ENCODE measurements at regions not wholly inside any gene's neighbourhood (a gene's known extent, or its start where the extent isn't known, plus 50 kb on each side); places are given as distances from the start of the nearest gene placed in this dataset.

- H3K4me1 Mint-ChIP-seq (ENCODE audit: low read depth, unreplicated experiment): no peaks in the 10 kb centered on the region
- no peaks in the 10 kb centered on the region for H3K9me3 Mint-ChIP-seq (ENCODE audit: low read depth, unreplicated experiment)
- no peaks in the 10 kb centered on the region for H3K27me3 Mint-ChIP-seq (ENCODE audit: unreplicated experiment)
- intact Hi-C loops (cut with micrococcal nuclease; ENCODE audit: unreplicated experiment): no loop called here
- CTCF ChIA-PET: no interaction called here
- no peak overlapping the region for H3K4me3 Mint-ChIP-seq (ENCODE audit: low read depth, unreplicated experiment)
- BruUV-seq (replicated peaks): no TSS peak
- TF ChIP-seq CTCF (IDR thresholded peaks at IDR 0.05; ENCODE audit: unreplicated experiment): no peak
- H3K36me3 Mint-ChIP-seq (ENCODE audit: insufficient read depth, unreplicated experiment): no peaks in the 10 kb centered on the region
- DNase-seq: no peak
- no peak overlapping the region for H3K27ac Mint-ChIP-seq (ENCODE audit: unreplicated experiment)
These were observed 334.9 kb downstream of the PARP8 start for GRCh38 chr5:51001227-51001923.

- Mint-ChIP-seq H3K9me3 (ENCODE audit: low read depth, unreplicated experiment) (no peaks in the 10 kb centered on the region), H3K36me3 (ENCODE audit: insufficient read depth, unreplicated experiment) (no peaks in the 10 kb centered on the region), H3K27ac (ENCODE audit: unreplicated experiment) (no peak overlapping the region), H3K27me3 (ENCODE audit: unreplicated experiment) (no peaks in the 10 kb centered on the region), H3K4me1 (ENCODE audit: low read depth, unreplicated experiment) (no peaks in the 10 kb centered on the region), H3K4me3 (ENCODE audit: low read depth, unreplicated experiment) (no peak overlapping the region)
- no TSS peak for BruUV-seq (replicated peaks)
- DNase-seq: no peak
- CTCF ChIA-PET: no interaction called here
- intact Hi-C loops (cut with micrococcal nuclease; ENCODE audit: unreplicated experiment): no loop called here
- TF ChIP-seq CTCF (IDR thresholded peaks at IDR 0.05; ENCODE audit: unreplicated experiment): no peak
These were observed 335.9 kb downstream of the PARP8 start for GRCh38 chr5:51002368-51002767.

DNA sequence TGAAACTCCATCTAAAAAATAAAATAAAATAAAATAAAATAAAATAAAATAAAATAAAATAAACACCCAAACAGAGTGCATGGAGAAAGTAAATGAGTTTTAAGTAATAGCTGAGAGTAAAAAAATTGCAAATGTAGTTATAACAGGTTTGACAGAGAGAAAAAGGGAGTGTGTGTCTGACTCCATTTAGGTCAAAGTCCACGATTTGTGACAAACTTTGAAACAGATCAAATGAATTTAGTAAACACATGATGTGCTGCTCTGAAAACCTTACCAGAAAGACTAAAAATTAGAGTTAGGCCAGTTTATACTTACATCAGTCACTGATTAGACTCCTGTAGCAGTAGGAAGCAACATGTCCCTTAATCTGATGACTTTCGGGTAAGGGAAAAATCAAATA, 346.6 kb downstream of the PARP8 start:
- H3K4me3 Mint-ChIP-seq (ENCODE audit: low read depth, unreplicated experiment): no peak overlapping the region
- BruUV-seq (replicated peaks): no TSS peak
- peaks cover 3% of the 10 kb centered on the region for H3K9me3 Mint-ChIP-seq (ENCODE audit: low read depth, unreplicated experiment)
- H3K27me3 Mint-ChIP-seq (ENCODE audit: unreplicated experiment): no peaks in the 10 kb centered on the region
- no peaks in the 10 kb centered on the region for H3K36me3 Mint-ChIP-seq (ENCODE audit: insufficient read depth, unreplicated experiment)
- no peak for DNase-seq
- H3K27ac Mint-ChIP-seq (ENCODE audit: unreplicated experiment): no peak overlapping the region
- TF ChIP-seq CTCF (IDR thresholded peaks at IDR 0.05; ENCODE audit: unreplicated experiment): no peak
- no peaks in the 10 kb centered on the region for H3K4me1 Mint-ChIP-seq (ENCODE audit: low read depth, unreplicated experiment)
- intact Hi-C loops (cut with micrococcal nuclease; ENCODE audit: unreplicated experiment): no loop called here
- CTCF ChIA-PET: no interaction called here

DNA sequence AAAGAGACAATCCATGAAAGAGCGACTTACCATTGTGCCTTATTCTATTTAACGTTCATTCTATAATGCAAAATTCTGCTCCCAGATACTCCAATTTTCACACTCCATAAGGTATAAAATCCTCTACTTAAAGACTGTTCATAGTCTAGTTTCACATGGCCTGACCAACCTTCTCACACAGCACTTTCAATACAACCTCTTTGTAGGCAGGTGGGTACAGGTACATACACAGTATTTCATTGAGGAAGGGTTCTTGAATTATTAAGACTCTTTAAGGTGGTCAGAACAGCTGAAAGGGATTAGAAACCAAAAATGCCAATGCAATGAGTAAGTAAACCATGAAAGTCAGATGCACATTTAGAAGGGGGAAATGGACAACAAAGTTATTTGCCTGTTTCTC, 352.0 kb downstream of the PARP8 start:
- no peak overlapping the region for H3K4me3 Mint-ChIP-seq (ENCODE audit: low read depth, unreplicated experiment)
- no peak for DNase-seq
- no TSS peak for BruUV-seq (replicated peaks)
- CTCF ChIA-PET: no interaction called here
- H3K4me1 Mint-ChIP-seq (ENCODE audit: low read depth, unreplicated experiment): no peaks in the 10 kb centered on the region
- intact Hi-C loops (cut with micrococcal nuclease; ENCODE audit: unreplicated experiment): no loop called here
- no peaks in the 10 kb centered on the region for H3K9me3 Mint-ChIP-seq (ENCODE audit: low read depth, unreplicated experiment)
- H3K27me3 Mint-ChIP-seq (ENCODE audit: unreplicated experiment): no peaks in the 10 kb centered on the region
- no peaks in the 10 kb centered on the region for H3K36me3 Mint-ChIP-seq (ENCODE audit: insufficient read depth, unreplicated experiment)
- no peak overlapping the region for H3K27ac Mint-ChIP-seq (ENCODE audit: unreplicated experiment)
- no peak for TF ChIP-seq CTCF (IDR thresholded peaks at IDR 0.05; ENCODE audit: unreplicated experiment)

Measured in Calu3 (cell line).